ENCODE measurements at regions not wholly inside any gene's neighbourhood (a gene's known extent, or its start where the extent isn't known, plus 50 kb on each side); places are given as distances from the start of the nearest gene placed in this dataset.
"Not testable (repeated sequence)": the region's sequence is repeated elsewhere in the genome, so short reads cannot be mapped to it uniquely, and the experiment has no call there.

- DNase-seq: no peak
Observed at GRCh38 chr5:57069115-57069835, 104.6 kb upstream of the GPBP1 start.

- no peak for DNase-seq
Observed at GRCh38 chr5:57072218-57072892, 101.5 kb upstream of the GPBP1 start.

GRCh38 chr5:57082441-57083067 lies 91.3 kb upstream of the GPBP1 start:
- no peak for DNase-seq

GRCh38 chr5:57085306-57086081 lies 88.4 kb upstream of the GPBP1 start:
- no peak for DNase-seq

GRCh38 chr5:57087947-57088346 lies 85.9 kb upstream of the GPBP1 start:
- DNase-seq: not testable (repeated sequence)

GRCh38 chr5:57094753-57095683 lies 78.8 kb upstream of the GPBP1 start:
- DNase-seq: no peak

GRCh38 chr5:57097526-57097925 lies 76.3 kb upstream of the GPBP1 start:
- no peak for DNase-seq

GRCh38 chr5:57102189-57102904 lies 71.5 kb upstream of the GPBP1 start:
- DNase-seq: no peak

GRCh38 chr5:57102905-57103255 lies 71.0 kb upstream of the GPBP1 start:
- DNase-seq: no peak

- no peak for DNase-seq
Observed at GRCh38 chr5:57103317-57103907, 70.4 kb upstream of the GPBP1 start.

GRCh38 chr5:57106661-57107060 lies 67.2 kb upstream of the GPBP1 start:
- no peak for DNase-seq

- DNase-seq: no peak
Observed at GRCh38 chr5:57111993-57112392, 61.9 kb upstream of the GPBP1 start.

GRCh38 chr5:57113481-57113880 lies 60.4 kb upstream of the GPBP1 start:
- DNase-seq: no peak

GRCh38 chr5:57117596-57117995 lies 56.3 kb upstream of the GPBP1 start:
- no peak for DNase-seq

- no peak for DNase-seq
Observed at GRCh38 chr5:57119031-57119430, 54.8 kb upstream of the GPBP1 start.

GRCh38 chr5:57124014-57124413 lies 49.8 kb upstream of the GPBP1 start:
- DNase-seq: no peak
